Suprapubic skin (tissue), 3 donors: ENCODE measurements at regions not wholly inside any gene's neighbourhood (a gene's known extent, or its start where the extent isn't known, plus 50 kb on each side); places are given as distances from the start of the nearest gene placed in this dataset.
"Not testable (repeated sequence)": the region's sequence is repeated elsewhere in the genome, so short reads cannot be mapped to it uniquely, and the experiment has no call there.

Experiments used
- POLR2A ChIP-seq, 2 donors: fragments of 450-650 bp; IDR thresholded peaks; one replicate each; pipeline ENCODE4 v1.6.1; 2017; ENCODE audit warnings: antibody characterized with exemption in 2 of 2, mild to moderate bottlenecking in 2 of 2, moderate library complexity in 2 of 2
- TF ChIP-seq, protein P1 (sequence below), 2 donors: fragments of 200-600 bp in 1 of 2; fragments of 450-650 bp in 1 of 2; sonication (generic) in 1 of 2; IDR thresholded peaks; one replicate each; pipeline ENCODE4 v1.5.1; 2016 to 2019; ENCODE audit warnings: antibody characterized with exemption in 2 of 2, mild to moderate bottlenecking in 1 of 2, moderate library complexity in 1 of 2

DNA sequence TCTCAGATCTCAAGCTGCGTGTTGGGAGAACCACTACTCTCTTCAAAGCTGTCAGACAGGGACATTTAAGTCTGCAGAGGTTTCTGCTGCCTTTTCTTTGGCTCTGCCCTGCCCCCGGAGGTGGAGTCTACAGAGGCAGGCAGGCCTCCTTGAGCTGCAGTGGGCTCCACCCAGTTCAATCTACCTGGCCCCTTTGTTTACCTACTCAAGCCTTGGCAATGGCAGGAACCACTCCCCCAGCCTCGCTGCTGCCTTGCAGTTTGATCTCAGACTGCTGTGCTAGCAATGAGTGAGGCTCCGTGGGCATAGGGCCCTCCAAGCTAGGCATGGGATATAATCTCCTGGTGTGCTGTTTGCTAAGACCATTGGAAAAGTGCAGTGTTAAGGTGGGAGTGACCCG, 155.6 kb upstream of the EDA2R start:
- TF ChIP-seq, protein P1, sequence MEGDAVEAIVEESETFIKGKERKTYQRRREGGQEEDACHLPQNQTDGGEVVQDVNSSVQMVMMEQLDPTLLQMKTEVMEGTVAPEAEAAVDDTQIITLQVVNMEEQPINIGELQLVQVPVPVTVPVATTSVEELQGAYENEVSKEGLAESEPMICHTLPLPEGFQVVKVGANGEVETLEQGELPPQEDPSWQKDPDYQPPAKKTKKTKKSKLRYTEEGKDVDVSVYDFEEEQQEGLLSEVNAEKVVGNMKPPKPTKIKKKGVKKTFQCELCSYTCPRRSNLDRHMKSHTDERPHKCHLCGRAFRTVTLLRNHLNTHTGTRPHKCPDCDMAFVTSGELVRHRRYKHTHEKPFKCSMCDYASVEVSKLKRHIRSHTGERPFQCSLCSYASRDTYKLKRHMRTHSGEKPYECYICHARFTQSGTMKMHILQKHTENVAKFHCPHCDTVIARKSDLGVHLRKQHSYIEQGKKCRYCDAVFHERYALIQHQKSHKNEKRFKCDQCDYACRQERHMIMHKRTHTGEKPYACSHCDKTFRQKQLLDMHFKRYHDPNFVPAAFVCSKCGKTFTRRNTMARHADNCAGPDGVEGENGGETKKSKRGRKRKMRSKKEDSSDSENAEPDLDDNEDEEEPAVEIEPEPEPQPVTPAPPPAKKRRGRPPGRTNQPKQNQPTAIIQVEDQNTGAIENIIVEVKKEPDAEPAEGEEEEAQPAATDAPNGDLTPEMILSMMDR (IDR thresholded peaks at IDR 0.05) = not testable (repeated sequence)
- TF ChIP-seq POLR2A (IDR thresholded peaks at IDR 0.05) = not testable (repeated sequence)
